H9 (cell line): ENCODE measurements at regions not wholly inside any gene's neighbourhood (a gene's known extent, or its start where the extent isn't known, plus 50 kb on each side); places are given as distances from the start of the nearest gene placed in this dataset.

Source experiments
- DNase-seq: peaks from one replicate; pipeline ENCODE4 v3.0.0-alpha.2; 2017
- H2AFZ ChIP-seq: one replicate; pipeline ENCODE4 v1.6.1; 2013; ENCODE audit warnings: mild to moderate bottlenecking, low read length, control low read depth, moderate library complexity
- H2AK5ac ChIP-seq: 2 replicates; pipeline ENCODE4 v1.6.1; 2013; ENCODE audit warnings: low read length, control low read depth, mixed read lengths; ENCODE audit not compliant: insufficient read length
- H2BK120ac ChIP-seq: one replicate; pipeline ENCODE4 v1.6.1; 2013; ENCODE audit warnings: low read depth, mild to moderate bottlenecking, low read length, control low read depth, inconsistent platforms; ENCODE audit not compliant: poor library complexity, severe bottlenecking
- H2BK12ac ChIP-seq: 2 replicates; pipeline ENCODE4 v1.6.1; 2013; ENCODE audit warnings: low read length, control low read depth, mixed read lengths, low read depth; ENCODE audit not compliant: insufficient read length
- H2BK15ac ChIP-seq: 2 replicates; pipeline ENCODE4 v1.6.1; 2013; ENCODE audit warnings: low read depth, low read length, control low read depth
- H2BK20ac ChIP-seq: one replicate; pipeline ENCODE4 v1.6.1; 2013; ENCODE audit warnings: low read depth, mild to moderate bottlenecking, low read length, control low read depth, inconsistent platforms; ENCODE audit not compliant: poor library complexity, severe bottlenecking
- H2BK5ac ChIP-seq: 2 replicates; pipeline ENCODE4 v1.6.1; 2013; ENCODE audit warnings: low read length, control low read depth, mixed read lengths; ENCODE audit not compliant: insufficient read length
- H3K14ac ChIP-seq: 2 replicates; pipeline ENCODE4 v1.6.1; 2013; ENCODE audit warnings: low read length, control low read depth; ENCODE audit not compliant: insufficient read depth
- H3K18ac ChIP-seq: 2 replicates; pipeline ENCODE4 v1.6.1; 2013; ENCODE audit warnings: low read depth, mild to moderate bottlenecking, mixed read lengths, low read length, control low read depth; ENCODE audit not compliant: insufficient read length
- H3K23ac ChIP-seq: 2 replicates; pipeline ENCODE4 v1.6.1; 2013; ENCODE audit warnings: low read length, control low read depth, mixed read lengths, low read depth; ENCODE audit not compliant: insufficient read length
- H3K23me2 ChIP-seq: 2 replicates; pipeline ENCODE4 v1.6.1; 2013; ENCODE audit warnings: low read depth, mild to moderate bottlenecking, mixed read lengths, low read length, control low read depth; ENCODE audit not compliant: insufficient read length, poor library complexity, severe bottlenecking
- H3K27ac ChIP-seq: 2 replicates; pipeline ENCODE4 v1.5.1; 2013; ENCODE audit warnings: low read length, control low read depth, mixed read lengths, low read depth; ENCODE audit not compliant: insufficient read length
- H3K27me3 ChIP-seq: 2 replicates; pipeline ENCODE4 v1.6.1; 2013; ENCODE audit warnings: low read length, control low read depth, inconsistent platforms; ENCODE audit not compliant: insufficient read depth
- H3K4ac ChIP-seq: 2 replicates; pipeline ENCODE4 v1.6.1; 2013; ENCODE audit warnings: low read depth, mild to moderate bottlenecking, control low read depth, inconsistent platforms, low read length, moderate library complexity
- H3K4me1 ChIP-seq: 2 replicates; pipeline ENCODE4 v1.6.1; 2013; ENCODE audit warnings: low read length, control low read depth, inconsistent platforms; ENCODE audit not compliant: insufficient read depth
- H3K4me2 ChIP-seq: 2 replicates; pipeline ENCODE4 v1.6.1; 2013; ENCODE audit warnings: low read length, control low read depth, mixed read lengths; ENCODE audit not compliant: insufficient read length, insufficient read depth
- H3K56ac ChIP-seq: 2 replicates; pipeline ENCODE4 v1.6.1; 2013; ENCODE audit warnings: low read depth, mild to moderate bottlenecking, mixed read lengths, low read length, control low read depth; ENCODE audit not compliant: insufficient read length
- H3K79me1 ChIP-seq: 2 replicates; pipeline ENCODE4 v1.6.1; 2013; ENCODE audit warnings: low read depth, mild to moderate bottlenecking, moderate library complexity, low read length, control low read depth, inconsistent platforms; ENCODE audit not compliant: insufficient read depth, poor library complexity, severe bottlenecking
- H3K79me2 ChIP-seq: 2 replicates; pipeline ENCODE4 v1.6.1; 2013; ENCODE audit warnings: low read length, control low read depth, inconsistent platforms; ENCODE audit not compliant: insufficient read depth
- H3K9ac ChIP-seq: 2 replicates; pipeline ENCODE4 v1.6.1; 2013; ENCODE audit warnings: low read length, control low read depth, mixed read lengths; ENCODE audit not compliant: insufficient read length; ENCODE audit errors: extremely low read depth
- H3K9me3 ChIP-seq: one replicate; pipeline ENCODE4 v1.6.1; 2013; ENCODE audit warnings: low read depth, low read length, inconsistent platforms; ENCODE audit not compliant: control insufficient read depth
- H3T11ph ChIP-seq: one replicate; pipeline ENCODE4 v1.6.1; 2013; ENCODE audit warnings: mild to moderate bottlenecking, low read length, control low read depth, inconsistent platforms
- H4K20me1 ChIP-seq: one replicate; pipeline ENCODE4 v1.6.1; 2013; ENCODE audit not compliant: control insufficient read depth, insufficient read length, insufficient read depth
- H4K5ac ChIP-seq: 2 replicates; pipeline ENCODE4 v1.6.1; 2013; ENCODE audit warnings: low read depth, mild to moderate bottlenecking, mixed read lengths, low read length, control low read depth; ENCODE audit not compliant: insufficient read length
- H4K8ac ChIP-seq: replicated peaks from 2 replicates; pipeline ENCODE4 v1.6.1; 2013; ENCODE audit warnings: low read length, control low read depth, mixed read lengths, low read depth; ENCODE audit not compliant: insufficient read length
- H4K91ac ChIP-seq: 2 replicates; pipeline ENCODE4 v1.6.1; 2013; ENCODE audit warnings: low read depth, mild to moderate bottlenecking, moderate library complexity, mixed read lengths, low read length, control low read depth; ENCODE audit not compliant: insufficient read length
- H3K27ac Mint-ChIP-seq, 3 experiments: 2 replicates in 2 of 3; 3 replicates in 1 of 3; pipeline ENCODE4 v1.8.0; 2020 to 2021; ENCODE audit warnings: mixed read lengths in 3 of 3, mild to moderate bottlenecking in 1 of 3, moderate library complexity in 1 of 3
- H3K27me3 Mint-ChIP-seq: 2 replicates; pipeline ENCODE4 v1.8.0; 2021; ENCODE audit warnings: low read depth, mild to moderate bottlenecking, moderate library complexity, mixed read lengths
- H3K36me3 Mint-ChIP-seq, 3 experiments: 2 replicates in 2 of 3; 3 replicates in 1 of 3; pipeline ENCODE4 v1.8.0; 2020 to 2021; ENCODE audit warnings: low read depth in 3 of 3, mixed read lengths in 3 of 3; ENCODE audit not compliant: insufficient read depth in 1 of 3
- H3K4me1 Mint-ChIP-seq, 2 experiments: 2 replicates each; pipeline ENCODE4 v1.8.0; 2020; ENCODE audit warnings: mixed read lengths in 2 of 2
- H3K4me3 Mint-ChIP-seq, 2 experiments: 2 replicates in 1 of 2; 3 replicates in 1 of 2; pipeline ENCODE4 v1.8.0; 2020 to 2021; ENCODE audit warnings: mild to moderate bottlenecking in 2 of 2, mixed read lengths in 2 of 2, moderate library complexity in 1 of 2
- H3K9me3 Mint-ChIP-seq, 2 experiments: 2 replicates in 1 of 2; 3 replicates in 1 of 2; pipeline ENCODE4 v1.8.0; 2020; ENCODE audit warnings: mild to moderate bottlenecking in 2 of 2, mixed read lengths in 2 of 2, moderate library complexity in 1 of 2
- WGBS: extraction: QIAGEN DNeasy Blood & Tissue Kit; methylation state at CpG from one replicate; pipeline ENCODE4 v1.1.7; 2013; ENCODE audit warnings: missing lambda C conversion rate, low lambda C conversion rate, mixed read lengths; ENCODE audit not compliant: insufficient read length; ENCODE audit errors: extremely low coverage; 5-methylcytosine and 5-hydroxymethylcytosine counted together
- TF ChIP-seq, protein P1 (sequence below): fragments of 200-600 bp; sonication (generic); conservative IDR thresholded peaks from 3 replicates; pipeline ENCODE4 v1.8.0; 2021; ENCODE audit warnings: antibody characterized with exemption, mild to moderate bottlenecking

DNA sequence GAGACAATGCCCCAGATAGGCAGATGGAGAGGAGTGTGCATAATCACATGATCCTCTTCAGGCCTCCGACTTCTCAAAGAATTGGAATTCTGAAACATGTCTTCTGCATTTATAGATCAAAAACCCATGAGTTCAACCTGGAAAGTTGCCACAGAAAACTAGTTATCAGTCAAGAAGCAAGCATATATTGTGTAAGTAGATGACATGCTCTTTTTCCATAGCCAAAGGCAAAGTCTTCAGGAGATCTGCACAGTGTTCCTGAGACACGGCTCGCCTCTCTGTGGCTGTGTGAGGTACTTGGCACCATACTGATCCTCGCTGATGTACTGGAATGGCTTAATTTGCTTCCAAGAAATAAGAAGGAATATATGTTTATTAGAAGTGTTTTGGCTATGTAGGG is 213.5 kb upstream of the MKI67 start:
- Histone ChIP-seq H3K14ac (no peak overlapping the region), H3K4me2 (no peak overlapping the region), H4K5ac (no peak overlapping the region), H3K4me1 (no peaks in the 10 kb centered on the region), H2BK120ac (no peak overlapping the region), H3K9ac (no peak overlapping the region), H2BK5ac (no peak overlapping the region), H3K79me2 (no peaks in the 10 kb centered on the region), H4K91ac (no peak overlapping the region), H2AK5ac (no peak overlapping the region), H2BK15ac (no peak overlapping the region), H3K23me2 (no peaks in the 10 kb centered on the region), H3T11ph (no peak overlapping the region), H3K27ac (no peak overlapping the region), H2AFZ (no peak overlapping the region), H2BK12ac (no peak overlapping the region), H2BK20ac (no peak overlapping the region), H3K9me3 (no peaks in the 10 kb centered on the region), H3K79me1 (no peaks in the 10 kb centered on the region), H4K8ac (no peak overlapping the region), H3K23ac (no peak overlapping the region), H3K56ac (no peak overlapping the region), H4K20me1 (no peaks in the 10 kb centered on the region), H3K27me3 (no peaks in the 10 kb centered on the region), H3K4ac (no peak overlapping the region), H3K18ac (no peak overlapping the region)
- Mint-ChIP-seq H3K27me3 (no peaks in the 10 kb centered on the region; the same call in none of the 2 replicates), H3K27ac (no peak overlapping the region), H3K4me3 (no peak overlapping the region), H3K9me3 (no peaks in the 10 kb centered on the region), H3K4me1 (no peaks in the 10 kb centered on the region; a peak in 1 of 4 replicates), H3K36me3 (no peaks in the 10 kb centered on the region)
- TF ChIP-seq, protein P1, sequence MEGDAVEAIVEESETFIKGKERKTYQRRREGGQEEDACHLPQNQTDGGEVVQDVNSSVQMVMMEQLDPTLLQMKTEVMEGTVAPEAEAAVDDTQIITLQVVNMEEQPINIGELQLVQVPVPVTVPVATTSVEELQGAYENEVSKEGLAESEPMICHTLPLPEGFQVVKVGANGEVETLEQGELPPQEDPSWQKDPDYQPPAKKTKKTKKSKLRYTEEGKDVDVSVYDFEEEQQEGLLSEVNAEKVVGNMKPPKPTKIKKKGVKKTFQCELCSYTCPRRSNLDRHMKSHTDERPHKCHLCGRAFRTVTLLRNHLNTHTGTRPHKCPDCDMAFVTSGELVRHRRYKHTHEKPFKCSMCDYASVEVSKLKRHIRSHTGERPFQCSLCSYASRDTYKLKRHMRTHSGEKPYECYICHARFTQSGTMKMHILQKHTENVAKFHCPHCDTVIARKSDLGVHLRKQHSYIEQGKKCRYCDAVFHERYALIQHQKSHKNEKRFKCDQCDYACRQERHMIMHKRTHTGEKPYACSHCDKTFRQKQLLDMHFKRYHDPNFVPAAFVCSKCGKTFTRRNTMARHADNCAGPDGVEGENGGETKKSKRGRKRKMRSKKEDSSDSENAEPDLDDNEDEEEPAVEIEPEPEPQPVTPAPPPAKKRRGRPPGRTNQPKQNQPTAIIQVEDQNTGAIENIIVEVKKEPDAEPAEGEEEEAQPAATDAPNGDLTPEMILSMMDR, result no peak
- no CpG with 5 or more reads among the region's 4 CpGs for WGBS
- no peak for DNase-seq
